COLO829 (cell line): ENCODE measurements at regions not wholly inside any gene's neighbourhood (a gene's known extent, or its start where the extent isn't known, plus 50 kb on each side); places are given as distances from the start of the nearest gene placed in this dataset.
A peak's percentile ranks its signal among the peaks of the same experiment; 100 is the strongest.
"Not testable (repeated sequence)": the region's sequence is repeated elsewhere in the genome, so short reads cannot be mapped to it uniquely, and the experiment has no call there.

Experiments
- DNase-seq: peaks from one replicate; pipeline ENCODE4 v3.0.0; 2012; ENCODE audit warnings: low spot score

- DNase-seq: no peak
These were observed 379.4 kb upstream of the PDE3A start for GRCh38 chr12:19988948-19989347.

- DNase-seq: no peak
These were observed 377.2 kb upstream of the PDE3A start for GRCh38 chr12:19991146-19991545.

- no peak for DNase-seq
These were observed 376.0 kb upstream of the PDE3A start for GRCh38 chr12:19992311-19992710.

GRCh38 chr12:19994968-19995367, 373.4 kb upstream of the PDE3A start:
- DNase-seq: no peak

- DNase-seq: no peak
These were observed 370.5 kb upstream of the PDE3A start for GRCh38 chr12:19997656-19998400.

GRCh38 chr12:19998411-19998810, 369.9 kb upstream of the PDE3A start:
- no peak for DNase-seq

- no peak for DNase-seq
These were observed 369.2 kb upstream of the PDE3A start for GRCh38 chr12:19998961-19999804.

GRCh38 chr12:19999805-20000138, 368.6 kb upstream of the PDE3A start:
- DNase-seq: no peak

GRCh38 chr12:20000229-20000849, 368.0 kb upstream of the PDE3A start:
- DNase-seq: peak; percentile 30

- DNase-seq: no peak
These were observed 365.1 kb upstream of the PDE3A start for GRCh38 chr12:20003252-20003651.

GRCh38 chr12:20004952-20005351, 363.4 kb upstream of the PDE3A start:
- no peak for DNase-seq

GRCh38 chr12:20006871-20007730, 361.2 kb upstream of the PDE3A start:
- DNase-seq: no peak

- not testable (repeated sequence) for DNase-seq
These were observed 358.4 kb upstream of the PDE3A start for GRCh38 chr12:20009965-20010364.

- no peak for DNase-seq
These were observed 357.1 kb upstream of the PDE3A start for GRCh38 chr12:20011200-20011599.

GRCh38 chr12:20017802-20018201, 350.5 kb upstream of the PDE3A start:
- DNase-seq: no peak

- DNase-seq: no peak
These were observed 349.9 kb upstream of the PDE3A start for GRCh38 chr12:20018406-20018805.

- DNase-seq: no peak
These were observed 344.1 kb upstream of the PDE3A start for GRCh38 chr12:20024194-20024593.

- no peak for DNase-seq
These were observed 340.3 kb upstream of the PDE3A start for GRCh38 chr12:20028033-20028432.

GRCh38 chr12:20030826-20031225, 337.5 kb upstream of the PDE3A start:
- no peak for DNase-seq

- no peak for DNase-seq
These were observed 328.8 kb upstream of the PDE3A start for GRCh38 chr12:20039562-20039961.

- DNase-seq: no peak
These were observed 328.2 kb upstream of the PDE3A start for GRCh38 chr12:20040184-20040583.

- DNase-seq: no peak
These were observed 327.5 kb upstream of the PDE3A start for GRCh38 chr12:20040831-20041230.
